ENCODE measurements at regions not wholly inside any gene's neighbourhood (a gene's known extent, or its start where the extent isn't known, plus 50 kb on each side); places are given as distances from the start of the nearest gene placed in this dataset.

DNA sequence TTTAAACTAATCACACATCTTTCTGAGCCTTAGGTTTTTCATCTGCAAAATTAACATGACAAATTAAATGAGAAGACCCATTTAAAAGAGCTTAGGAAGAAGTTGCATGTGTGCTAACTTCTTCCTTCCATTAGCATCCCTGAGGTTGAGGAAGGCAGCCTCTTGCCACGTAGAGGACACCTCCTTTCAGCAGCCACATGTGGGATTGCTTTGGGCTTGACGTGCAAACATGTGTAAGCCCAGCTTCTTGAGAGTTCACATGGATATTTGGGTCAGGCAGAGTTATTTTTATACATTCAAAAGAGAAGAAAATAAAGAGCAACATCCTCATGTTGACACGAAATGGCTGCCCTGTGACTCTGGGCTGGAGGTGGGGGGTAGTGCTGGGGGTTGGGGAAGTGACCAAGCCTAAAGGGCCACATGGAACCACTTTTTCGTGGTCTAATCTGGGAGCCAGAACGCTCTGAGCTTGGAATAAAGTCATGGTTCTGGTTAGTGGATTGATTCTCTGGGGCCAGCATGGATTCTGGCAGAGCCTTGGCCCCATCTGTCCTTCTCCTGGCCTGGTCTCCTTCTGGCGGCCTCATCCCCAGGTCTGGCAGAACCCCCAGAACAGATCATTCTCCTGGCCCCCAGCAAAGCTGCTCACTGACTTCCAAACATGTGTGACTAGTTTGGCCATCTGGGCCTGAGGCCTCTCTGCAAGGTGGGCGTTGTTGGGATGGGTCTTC lies 137.1 kb upstream of the USP24 start:
- TF ChIP-seq, protein P1, sequence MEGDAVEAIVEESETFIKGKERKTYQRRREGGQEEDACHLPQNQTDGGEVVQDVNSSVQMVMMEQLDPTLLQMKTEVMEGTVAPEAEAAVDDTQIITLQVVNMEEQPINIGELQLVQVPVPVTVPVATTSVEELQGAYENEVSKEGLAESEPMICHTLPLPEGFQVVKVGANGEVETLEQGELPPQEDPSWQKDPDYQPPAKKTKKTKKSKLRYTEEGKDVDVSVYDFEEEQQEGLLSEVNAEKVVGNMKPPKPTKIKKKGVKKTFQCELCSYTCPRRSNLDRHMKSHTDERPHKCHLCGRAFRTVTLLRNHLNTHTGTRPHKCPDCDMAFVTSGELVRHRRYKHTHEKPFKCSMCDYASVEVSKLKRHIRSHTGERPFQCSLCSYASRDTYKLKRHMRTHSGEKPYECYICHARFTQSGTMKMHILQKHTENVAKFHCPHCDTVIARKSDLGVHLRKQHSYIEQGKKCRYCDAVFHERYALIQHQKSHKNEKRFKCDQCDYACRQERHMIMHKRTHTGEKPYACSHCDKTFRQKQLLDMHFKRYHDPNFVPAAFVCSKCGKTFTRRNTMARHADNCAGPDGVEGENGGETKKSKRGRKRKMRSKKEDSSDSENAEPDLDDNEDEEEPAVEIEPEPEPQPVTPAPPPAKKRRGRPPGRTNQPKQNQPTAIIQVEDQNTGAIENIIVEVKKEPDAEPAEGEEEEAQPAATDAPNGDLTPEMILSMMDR (conservative IDR thresholded peaks at IDR 0.05; ENCODE audit: low read length), result no peak
- no peak for TF ChIP-seq EZH2phosphoT487 (IDR thresholded peaks at IDR 0.05; ENCODE audit: borderline replicate concordance, low read depth, low read length)
